Limb (tissue), 2 donors: ENCODE measurements at regions not wholly inside any gene's neighbourhood (a gene's known extent, or its start where the extent isn't known, plus 50 kb on each side); places are given as distances from the start of the nearest gene placed in this dataset.

Source experiments
- DNase-seq, 2 donors: peaks; one replicate each; pipeline ENCODE4 v3.0.0-alpha.2; 2016; ENCODE audit errors: extremely low spot score in 2 of 2

GRCh38 chr15:96732704-96733103, 402.2 kb downstream of the NR2F2 start:
- no peak for DNase-seq

GRCh38 chr15:96733721-96734120, 403.2 kb downstream of the NR2F2 start:
- DNase-seq, result no peak

- DNase-seq, result no peak
These were observed 405.2 kb downstream of the NR2F2 start for GRCh38 chr15:96735632-96736240.

GRCh38 chr15:96736384-96736783, 405.9 kb downstream of the NR2F2 start:
- no peak for DNase-seq

- DNase-seq, result no peak
These were observed 406.9 kb downstream of the NR2F2 start for GRCh38 chr15:96737408-96737807.

GRCh38 chr15:96746665-96747064, 416.2 kb downstream of the NR2F2 start:
- no peak for DNase-seq

GRCh38 chr15:96747291-96747690, 416.8 kb downstream of the NR2F2 start:
- DNase-seq, result no peak

GRCh38 chr15:96750361-96750760, 419.9 kb downstream of the NR2F2 start:
- no peak for DNase-seq

GRCh38 chr15:96756146-96756545, 425.6 kb downstream of the NR2F2 start:
- no peak for DNase-seq

- no peak for DNase-seq
These were observed 426.2 kb downstream of the NR2F2 start for GRCh38 chr15:96756656-96757055.

GRCh38 chr15:96762566-96762965, 432.1 kb downstream of the NR2F2 start:
- DNase-seq, result no peak

- no peak for DNase-seq
These were observed 434.0 kb downstream of the NR2F2 start for GRCh38 chr15:96764501-96764900.

GRCh38 chr15:96764946-96765345, 434.4 kb downstream of the NR2F2 start:
- DNase-seq, result no peak

- DNase-seq, result no peak
These were observed 435.9 kb downstream of the NR2F2 start for GRCh38 chr15:96766366-96766765.

- DNase-seq, result no peak
These were observed 437.4 kb downstream of the NR2F2 start for GRCh38 chr15:96767703-96768434.

GRCh38 chr15:96768435-96768789, 437.9 kb downstream of the NR2F2 start:
- DNase-seq, result no peak

- no peak for DNase-seq
These were observed 440.5 kb downstream of the NR2F2 start for GRCh38 chr15:96771035-96771434.

- DNase-seq, result no peak
These were observed 443.7 kb downstream of the NR2F2 start for GRCh38 chr15:96774216-96774615.

GRCh38 chr15:96783746-96784145, 453.2 kb downstream of the NR2F2 start:
- no peak for DNase-seq

GRCh38 chr15:96790004-96790403, 459.5 kb downstream of the NR2F2 start:
- DNase-seq, result no peak

- DNase-seq, result no peak
These were observed 461.7 kb downstream of the NR2F2 start for GRCh38 chr15:96792216-96792615.

- DNase-seq, result no peak
These were observed 466.3 kb downstream of the NR2F2 start for GRCh38 chr15:96796841-96797240.

GRCh38 chr15:96801576-96802150, 471.2 kb downstream of the NR2F2 start:
- DNase-seq, result no peak
